ENCODE measurements at regions not wholly inside any gene's neighbourhood (a gene's known extent, or its start where the extent isn't known, plus 50 kb on each side); places are given as distances from the start of the nearest gene placed in this dataset.

DNA sequence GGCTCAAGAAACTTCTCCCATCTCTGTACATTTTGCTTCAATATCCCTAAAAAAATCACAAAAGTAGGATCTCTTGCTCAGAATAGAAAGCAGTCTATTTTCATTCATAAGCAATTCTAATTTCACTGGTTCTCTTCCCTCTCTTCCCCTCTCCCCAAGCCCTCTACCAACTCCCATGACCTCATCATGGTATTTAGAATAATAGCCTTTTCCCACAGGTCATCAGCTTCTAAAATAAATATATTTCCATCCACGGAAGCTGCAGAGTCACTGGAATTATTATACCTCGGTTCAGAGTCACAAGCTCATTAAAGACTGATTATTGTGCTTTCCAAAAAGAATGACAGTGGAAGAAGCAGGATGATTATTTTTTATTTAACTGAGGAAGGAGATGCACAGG is 84.2 kb upstream of the ADRA1B start:
- H3K27ac ChIP-seq (replicated peaks) = no peak overlapping the region
- H3K27me3 ChIP-seq (ENCODE audit: insufficient read depth, poor library complexity, severe bottlenecking) = no peaks in the 10 kb centered on the region
- DNase-seq (ENCODE audit: low read depth in 1 of 2, low spot score in 1 of 2) = no peak
- TF ChIP-seq POLR2AphosphoS5 (IDR thresholded peaks at IDR 0.05; ENCODE audit: low read depth) (no peak), SPI1 (IDR thresholded peaks at IDR 0.05; ENCODE audit: borderline replicate concordance, low read depth) (no peak), GABPA (IDR thresholded peaks at IDR 0.05; ENCODE audit: low read depth) (no peak)
- TF ChIP-seq, protein P1, sequence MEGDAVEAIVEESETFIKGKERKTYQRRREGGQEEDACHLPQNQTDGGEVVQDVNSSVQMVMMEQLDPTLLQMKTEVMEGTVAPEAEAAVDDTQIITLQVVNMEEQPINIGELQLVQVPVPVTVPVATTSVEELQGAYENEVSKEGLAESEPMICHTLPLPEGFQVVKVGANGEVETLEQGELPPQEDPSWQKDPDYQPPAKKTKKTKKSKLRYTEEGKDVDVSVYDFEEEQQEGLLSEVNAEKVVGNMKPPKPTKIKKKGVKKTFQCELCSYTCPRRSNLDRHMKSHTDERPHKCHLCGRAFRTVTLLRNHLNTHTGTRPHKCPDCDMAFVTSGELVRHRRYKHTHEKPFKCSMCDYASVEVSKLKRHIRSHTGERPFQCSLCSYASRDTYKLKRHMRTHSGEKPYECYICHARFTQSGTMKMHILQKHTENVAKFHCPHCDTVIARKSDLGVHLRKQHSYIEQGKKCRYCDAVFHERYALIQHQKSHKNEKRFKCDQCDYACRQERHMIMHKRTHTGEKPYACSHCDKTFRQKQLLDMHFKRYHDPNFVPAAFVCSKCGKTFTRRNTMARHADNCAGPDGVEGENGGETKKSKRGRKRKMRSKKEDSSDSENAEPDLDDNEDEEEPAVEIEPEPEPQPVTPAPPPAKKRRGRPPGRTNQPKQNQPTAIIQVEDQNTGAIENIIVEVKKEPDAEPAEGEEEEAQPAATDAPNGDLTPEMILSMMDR (IDR thresholded peaks at IDR 0.05; ENCODE audit: insufficient read depth, low read length) = no peak
- TF ChIP-seq, protein P2, sequence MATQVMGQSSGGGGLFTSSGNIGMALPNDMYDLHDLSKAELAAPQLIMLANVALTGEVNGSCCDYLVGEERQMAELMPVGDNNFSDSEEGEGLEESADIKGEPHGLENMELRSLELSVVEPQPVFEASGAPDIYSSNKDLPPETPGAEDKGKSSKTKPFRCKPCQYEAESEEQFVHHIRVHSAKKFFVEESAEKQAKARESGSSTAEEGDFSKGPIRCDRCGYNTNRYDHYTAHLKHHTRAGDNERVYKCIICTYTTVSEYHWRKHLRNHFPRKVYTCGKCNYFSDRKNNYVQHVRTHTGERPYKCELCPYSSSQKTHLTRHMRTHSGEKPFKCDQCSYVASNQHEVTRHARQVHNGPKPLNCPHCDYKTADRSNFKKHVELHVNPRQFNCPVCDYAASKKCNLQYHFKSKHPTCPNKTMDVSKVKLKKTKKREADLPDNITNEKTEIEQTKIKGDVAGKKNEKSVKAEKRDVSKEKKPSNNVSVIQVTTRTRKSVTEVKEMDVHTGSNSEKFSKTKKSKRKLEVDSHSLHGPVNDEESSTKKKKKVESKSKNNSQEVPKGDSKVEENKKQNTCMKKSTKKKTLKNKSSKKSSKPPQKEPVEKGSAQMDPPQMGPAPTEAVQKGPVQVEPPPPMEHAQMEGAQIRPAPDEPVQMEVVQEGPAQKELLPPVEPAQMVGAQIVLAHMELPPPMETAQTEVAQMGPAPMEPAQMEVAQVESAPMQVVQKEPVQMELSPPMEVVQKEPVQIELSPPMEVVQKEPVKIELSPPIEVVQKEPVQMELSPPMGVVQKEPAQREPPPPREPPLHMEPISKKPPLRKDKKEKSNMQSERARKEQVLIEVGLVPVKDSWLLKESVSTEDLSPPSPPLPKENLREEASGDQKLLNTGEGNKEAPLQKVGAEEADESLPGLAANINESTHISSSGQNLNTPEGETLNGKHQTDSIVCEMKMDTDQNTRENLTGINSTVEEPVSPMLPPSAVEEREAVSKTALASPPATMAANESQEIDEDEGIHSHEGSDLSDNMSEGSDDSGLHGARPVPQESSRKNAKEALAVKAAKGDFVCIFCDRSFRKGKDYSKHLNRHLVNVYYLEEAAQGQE (IDR thresholded peaks at IDR 0.05; ENCODE audit: insufficient replicate concordance, low read depth) = no peak
- H3K4me3 ChIP-seq (replicated peaks; ENCODE audit: insufficient read depth, low read length) = no peak overlapping the region

DNA sequence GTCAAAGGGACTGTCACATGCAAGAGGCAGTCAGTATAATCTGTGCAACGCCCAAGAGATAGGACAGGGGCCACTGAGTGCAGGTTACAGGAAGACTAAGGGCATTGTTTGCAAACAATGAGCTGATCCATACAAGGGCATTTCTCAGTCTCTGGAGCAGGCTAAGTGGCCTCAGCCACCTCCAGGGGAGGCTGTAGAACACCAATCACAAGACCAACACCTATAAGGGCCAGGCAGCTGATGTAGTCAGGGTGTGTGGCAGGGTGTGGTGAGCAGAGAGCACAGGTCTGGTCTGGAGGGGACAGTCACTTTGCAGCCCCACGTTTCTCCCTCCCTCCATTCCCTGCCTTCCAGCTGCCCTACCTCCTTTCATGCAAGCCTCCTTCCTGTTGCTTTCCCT is 83.2 kb upstream of the ADRA1B start:
- no peaks in the 10 kb centered on the region for H3K27me3 ChIP-seq (ENCODE audit: insufficient read depth, poor library complexity, severe bottlenecking)
- TF ChIP-seq, protein P1 (IDR thresholded peaks at IDR 0.05; ENCODE audit: insufficient read depth, low read length) = no peak
- TF ChIP-seq SPI1 (IDR thresholded peaks at IDR 0.05; ENCODE audit: borderline replicate concordance, low read depth) = no peak
- TF ChIP-seq, protein P2 (IDR thresholded peaks at IDR 0.05; ENCODE audit: insufficient replicate concordance, low read depth) = no peak
- no peak for TF ChIP-seq GABPA (IDR thresholded peaks at IDR 0.05; ENCODE audit: low read depth)
- TF ChIP-seq POLR2AphosphoS5 (IDR thresholded peaks at IDR 0.05; ENCODE audit: low read depth) = no peak
- no peak overlapping the region for H3K27ac ChIP-seq (replicated peaks)
- no peak for DNase-seq (ENCODE audit: low read depth in 1 of 2, low spot score in 1 of 2)
- H3K4me3 ChIP-seq (replicated peaks; ENCODE audit: insufficient read depth, low read length) = no peak overlapping the region

DNA sequence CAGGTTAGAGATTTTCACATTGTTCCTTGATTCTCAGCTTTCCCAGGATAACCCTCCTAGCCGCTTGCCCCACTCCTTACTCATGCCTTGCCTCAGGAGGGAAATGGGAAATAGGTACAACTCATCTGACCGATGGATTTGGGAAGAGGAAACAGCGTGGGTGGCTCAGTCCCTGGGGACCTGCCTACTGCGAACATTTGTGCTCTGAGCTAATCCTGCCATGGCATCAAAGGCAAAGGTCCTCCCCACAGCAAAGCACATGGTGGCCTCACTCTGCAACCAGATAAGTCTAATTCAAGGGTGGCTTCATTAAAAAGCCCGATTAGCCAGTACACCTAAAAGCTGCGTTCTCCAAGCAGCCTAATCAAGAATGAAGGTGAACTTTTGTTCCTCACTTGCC is 82.4 kb upstream of the ADRA1B start:
- no peak for DNase-seq (ENCODE audit: low read depth in 1 of 2, low spot score in 1 of 2)
- TF ChIP-seq, protein P2 (IDR thresholded peaks at IDR 0.05; ENCODE audit: insufficient replicate concordance, low read depth) = no peak
- TF ChIP-seq POLR2AphosphoS5 (IDR thresholded peaks at IDR 0.05; ENCODE audit: low read depth) (no peak), SPI1 (IDR thresholded peaks at IDR 0.05; ENCODE audit: borderline replicate concordance, low read depth) (no peak), GABPA (IDR thresholded peaks at IDR 0.05; ENCODE audit: low read depth) (no peak)
- TF ChIP-seq, protein P1 (IDR thresholded peaks at IDR 0.05; ENCODE audit: insufficient read depth, low read length) = no peak
- H3K4me3 ChIP-seq (replicated peaks; ENCODE audit: insufficient read depth, low read length) = no peak overlapping the region
- no peaks in the 10 kb centered on the region for H3K27me3 ChIP-seq (ENCODE audit: insufficient read depth, poor library complexity, severe bottlenecking)
- H3K27ac ChIP-seq (replicated peaks) = no peak overlapping the region
